ENCODE measurements at regions not wholly inside any gene's neighbourhood (a gene's known extent, or its start where the extent isn't known, plus 50 kb on each side); places are given as distances from the start of the nearest gene placed in this dataset.

- TF ChIP-seq CTCF (IDR thresholded peaks at IDR 0.05; ENCODE audit: poor library complexity) (no peak), EZH2 (IDR thresholded peaks at IDR 0.05; ENCODE audit: borderline replicate concordance) (no peak), EZH2phosphoT487 (IDR thresholded peaks at IDR 0.05; ENCODE audit: low read depth, severe bottlenecking, unreplicated experiment) (no peak)
These were observed 69.4 kb upstream of the ACTBL2 start for GRCh38 chr5:57552033-57552432.

Measured in hepatocyte (in vitro differentiated cells).